Uterus (tissue), 2 donors: ENCODE measurements at regions not wholly inside any gene's neighbourhood (a gene's known extent, or its start where the extent isn't known, plus 50 kb on each side); places are given as distances from the start of the nearest gene placed in this dataset.

Experiments used
- POLR2A ChIP-seq, 2 donors: fragments of 450-650 bp; IDR thresholded peaks; one replicate each; pipeline ENCODE4 v1.6.1; 2016; ENCODE audit warnings: antibody characterized with exemption in 2 of 2, mild to moderate bottlenecking in 1 of 2, moderate library complexity in 1 of 2
- TF ChIP-seq, protein P1 (sequence below), 4 experiments: fragments of 200-600 bp in 2 of 4; fragments of 450-650 bp in 2 of 4; sonication (generic) in 2 of 4; IDR thresholded peaks; one replicate each; pipeline ENCODE4 v1.5.1; 2016 to 2019; ENCODE audit warnings: antibody characterized with exemption in 4 of 4, mild to moderate bottlenecking in 2 of 4, moderate library complexity in 1 of 4

DNA sequence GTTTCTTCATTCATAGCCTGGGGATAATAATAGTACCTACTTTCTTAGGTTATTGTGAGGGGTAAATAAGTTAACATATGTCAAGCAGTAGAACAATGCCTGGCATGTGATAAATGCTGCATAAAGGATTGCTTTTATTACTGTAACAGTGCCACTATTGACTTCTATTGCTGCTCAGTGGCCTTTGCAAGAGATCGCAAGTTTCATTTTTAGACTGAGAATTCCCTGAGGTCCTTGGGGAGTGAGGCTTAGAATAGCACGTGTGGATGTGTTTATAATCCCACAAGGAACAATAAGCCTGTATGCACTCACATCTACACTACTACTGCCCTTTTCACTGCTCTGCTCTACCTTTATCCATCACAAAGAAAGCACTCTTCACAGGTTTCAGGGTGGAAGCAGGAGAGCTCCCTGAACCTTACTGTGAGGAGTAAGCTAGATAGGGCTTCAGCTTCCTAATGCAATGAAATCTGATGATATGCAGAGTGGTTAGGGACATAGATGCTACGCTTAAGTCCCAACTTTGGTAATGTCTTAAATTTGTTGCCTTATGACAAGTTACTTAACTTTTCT, 302.6 kb downstream of the SNAPC1 start:
- TF ChIP-seq, protein P1, sequence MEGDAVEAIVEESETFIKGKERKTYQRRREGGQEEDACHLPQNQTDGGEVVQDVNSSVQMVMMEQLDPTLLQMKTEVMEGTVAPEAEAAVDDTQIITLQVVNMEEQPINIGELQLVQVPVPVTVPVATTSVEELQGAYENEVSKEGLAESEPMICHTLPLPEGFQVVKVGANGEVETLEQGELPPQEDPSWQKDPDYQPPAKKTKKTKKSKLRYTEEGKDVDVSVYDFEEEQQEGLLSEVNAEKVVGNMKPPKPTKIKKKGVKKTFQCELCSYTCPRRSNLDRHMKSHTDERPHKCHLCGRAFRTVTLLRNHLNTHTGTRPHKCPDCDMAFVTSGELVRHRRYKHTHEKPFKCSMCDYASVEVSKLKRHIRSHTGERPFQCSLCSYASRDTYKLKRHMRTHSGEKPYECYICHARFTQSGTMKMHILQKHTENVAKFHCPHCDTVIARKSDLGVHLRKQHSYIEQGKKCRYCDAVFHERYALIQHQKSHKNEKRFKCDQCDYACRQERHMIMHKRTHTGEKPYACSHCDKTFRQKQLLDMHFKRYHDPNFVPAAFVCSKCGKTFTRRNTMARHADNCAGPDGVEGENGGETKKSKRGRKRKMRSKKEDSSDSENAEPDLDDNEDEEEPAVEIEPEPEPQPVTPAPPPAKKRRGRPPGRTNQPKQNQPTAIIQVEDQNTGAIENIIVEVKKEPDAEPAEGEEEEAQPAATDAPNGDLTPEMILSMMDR (IDR thresholded peaks at IDR 0.05) = no peak
- TF ChIP-seq POLR2A (IDR thresholded peaks at IDR 0.05) = no peak
